Astrocyte (in vitro differentiated cells and primary cell): ENCODE measurements at regions not wholly inside any gene's neighbourhood (a gene's known extent, or its start where the extent isn't known, plus 50 kb on each side); places are given as distances from the start of the nearest gene placed in this dataset.

Source experiments
- DNase-seq: peaks from one replicate; pipeline ENCODE4 v3.0.0-alpha.2; 2010; ENCODE audit warnings: low read depth
- FAIRE-seq: peaks from 2 replicates; lab custom pipeline; 2011; peaks lifted over from hg19 to GRCh38; lab: Jason Lieb, UNC
- H2AFZ ChIP-seq: 2 replicates; pipeline ENCODE4 v1.6.0; 2012; ENCODE audit warnings: low read depth, low read length, inconsistent platforms
- H3K27ac ChIP-seq: 2 replicates; pipeline ENCODE4 v1.5.1; 2011; ENCODE audit warnings: low read depth, low read length, inconsistent platforms
- H3K27me3 ChIP-seq: 2 replicates; pipeline ENCODE4 v1.6.0; 2011; ENCODE audit warnings: low read length, inconsistent platforms; ENCODE audit not compliant: insufficient read depth
- H3K36me3 ChIP-seq: 2 replicates; pipeline ENCODE4 v1.5.1; 2011; ENCODE audit warnings: low read length, inconsistent platforms; ENCODE audit not compliant: insufficient read depth
- H3K4me1 ChIP-seq: 2 replicates; pipeline ENCODE4 v1.5.1; 2011; ENCODE audit warnings: low read length, inconsistent platforms; ENCODE audit not compliant: insufficient read depth
- H3K4me2 ChIP-seq: 2 replicates; pipeline ENCODE4 v1.6.0; 2012; ENCODE audit warnings: low read length, inconsistent platforms
- H3K4me3 ChIP-seq: 2 replicates; pipeline ENCODE4 v1.5.1; 2011; ENCODE audit warnings: low read depth, mild to moderate bottlenecking, low read length, inconsistent platforms; ENCODE audit not compliant: insufficient read depth
- H3K79me2 ChIP-seq: 2 replicates; pipeline ENCODE4 v1.6.0; 2012; ENCODE audit warnings: mild to moderate bottlenecking, low read length, inconsistent platforms; ENCODE audit not compliant: insufficient read depth
- H3K9ac ChIP-seq: 2 replicates; pipeline ENCODE4 v1.6.0; 2012; ENCODE audit warnings: mild to moderate bottlenecking, low read length, inconsistent platforms
- H3K9me3 ChIP-seq: 2 replicates; pipeline ENCODE4 v1.5.1; 2012; ENCODE audit warnings: low read depth, mild to moderate bottlenecking, low read length, inconsistent platforms; ENCODE audit not compliant: insufficient read depth
- H4K20me1 ChIP-seq: 2 replicates; pipeline ENCODE4 v1.6.0; 2012; ENCODE audit warnings: low read length, inconsistent platforms; ENCODE audit not compliant: insufficient read depth
- H3K27ac Mint-ChIP-seq: one replicate; pipeline ENCODE4 v1.8.0; 2021; ENCODE audit warnings: mild to moderate bottlenecking, mixed read lengths; ENCODE audit not compliant: unreplicated experiment
- H3K27me3 Mint-ChIP-seq: one replicate; pipeline ENCODE4 v1.8.0; 2021; ENCODE audit warnings: low read depth, mixed read lengths; ENCODE audit not compliant: unreplicated experiment
- H3K36me3 Mint-ChIP-seq: one replicate; pipeline ENCODE4 v1.8.0; 2021; ENCODE audit warnings: low read depth, mixed read lengths; ENCODE audit not compliant: unreplicated experiment
- H3K4me1 Mint-ChIP-seq: one replicate; pipeline ENCODE4 v1.8.0; 2021; ENCODE audit warnings: low read depth, mixed read lengths; ENCODE audit not compliant: unreplicated experiment
- H3K4me3 Mint-ChIP-seq: one replicate; pipeline ENCODE4 v1.8.0; 2021; ENCODE audit warnings: mild to moderate bottlenecking, moderate library complexity, mixed read lengths; ENCODE audit not compliant: unreplicated experiment
- H3K9me3 Mint-ChIP-seq: one replicate; pipeline ENCODE4 v1.8.0; 2021; ENCODE audit warnings: mild to moderate bottlenecking, mixed read lengths; ENCODE audit not compliant: unreplicated experiment
- CTCF ChIP-seq: IDR thresholded peaks from 2 replicates; pipeline ENCODE4 v1.5.1; 2011; ENCODE audit warnings: low read depth, mild to moderate bottlenecking, inconsistent platforms, low read length, moderate library complexity; ENCODE audit not compliant: insufficient read depth
- EZH2 ChIP-seq: IDR thresholded peaks from 2 replicates; pipeline ENCODE4 v1.6.1; 2012; ENCODE audit warnings: mild to moderate bottlenecking, low read length, inconsistent platforms; ENCODE audit not compliant: insufficient read depth

GRCh38 chr9:74361508-74361907 is 135.6 kb upstream of the RORB start:
- no peaks in the 10 kb centered on the region for H3K4me1 Mint-ChIP-seq
- FAIRE-seq (no peak), DNase-seq (no peak)
- no peak overlapping the region for H3K4me2 ChIP-seq
- no peaks in the 10 kb centered on the region for H3K9me3 ChIP-seq
- H2AFZ ChIP-seq, result no peak overlapping the region
- no peaks in the 10 kb centered on the region for H4K20me1 ChIP-seq
- no peak overlapping the region for H3K27ac Mint-ChIP-seq
- H3K4me3 ChIP-seq, result no peak overlapping the region
- no peaks in the 10 kb centered on the region for H3K9me3 Mint-ChIP-seq
- H3K9ac ChIP-seq, result no peak overlapping the region
- H3K4me3 Mint-ChIP-seq, result no peak overlapping the region
- H3K4me1 ChIP-seq, result no peaks in the 10 kb centered on the region
- no peaks in the 10 kb centered on the region for H3K27me3 ChIP-seq
- H3K36me3 ChIP-seq, result no peaks in the 10 kb centered on the region
- no peaks in the 10 kb centered on the region for H3K27me3 Mint-ChIP-seq
- H3K36me3 Mint-ChIP-seq, result no peaks in the 10 kb centered on the region
- no peak for TF ChIP-seq CTCF
- TF ChIP-seq EZH2, result no peak
- no peaks in the 10 kb centered on the region for H3K79me2 ChIP-seq
- H3K27ac ChIP-seq, result no peak overlapping the region

- Mint-ChIP-seq H3K9me3 (no peaks in the 10 kb centered on the region), H3K36me3 (no peaks in the 10 kb centered on the region), H3K4me3 (no peak overlapping the region), H3K4me1 (no peaks in the 10 kb centered on the region), H3K27ac (no peak overlapping the region), H3K27me3 (no peaks in the 10 kb centered on the region)
- Histone ChIP-seq H2AFZ (no peak overlapping the region), H3K27ac (no peak overlapping the region), H3K79me2 (no peaks in the 10 kb centered on the region), H3K4me2 (no peak overlapping the region), H3K9me3 (no peaks in the 10 kb centered on the region), H3K9ac (no peak overlapping the region), H3K36me3 (no peaks in the 10 kb centered on the region), H3K4me1 (no peaks in the 10 kb centered on the region), H3K27me3 (no peaks in the 10 kb centered on the region), H4K20me1 (no peaks in the 10 kb centered on the region), H3K4me3 (no peak overlapping the region)
- TF ChIP-seq CTCF, result no peak
- no peak for TF ChIP-seq EZH2
- DNase-seq (no peak), FAIRE-seq (no peak)
Measured at GRCh38 chr9:74362423-74362822, 134.7 kb upstream of the RORB start.

- H3K27me3 Mint-ChIP-seq, result no peaks in the 10 kb centered on the region
- Histone ChIP-seq H3K27me3 (no peaks in the 10 kb centered on the region), H3K9ac (no peak overlapping the region), H3K4me1 (no peaks in the 10 kb centered on the region), H2AFZ (no peak overlapping the region), H3K9me3 (no peaks in the 10 kb centered on the region), H4K20me1 (no peaks in the 10 kb centered on the region), H3K4me3 (no peak overlapping the region), H3K4me2 (no peak overlapping the region), H3K27ac (no peak overlapping the region), H3K36me3 (no peaks in the 10 kb centered on the region), H3K79me2 (no peaks in the 10 kb centered on the region)
- peak; percentile 54 for DNase-seq
- H3K4me1 Mint-ChIP-seq, result no peaks in the 10 kb centered on the region
- H3K27ac Mint-ChIP-seq, result no peak overlapping the region
- no peak for FAIRE-seq
- no peak overlapping the region for H3K4me3 Mint-ChIP-seq
- no peaks in the 10 kb centered on the region for H3K36me3 Mint-ChIP-seq
- TF ChIP-seq CTCF (no peak), EZH2 (no peak)
- H3K9me3 Mint-ChIP-seq, result no peaks in the 10 kb centered on the region
Measured at GRCh38 chr9:74366111-74366510, 131.0 kb upstream of the RORB start.
